GM21576 (cell line): ENCODE measurements at regions not wholly inside any gene's neighbourhood (a gene's known extent, or its start where the extent isn't known, plus 50 kb on each side); places are given as distances from the start of the nearest gene placed in this dataset.

Experiments used
- ATAC-seq: cut with Tn5 transposase; IDR thresholded peaks from one replicate; pipeline ENCODE4 v1.9.1; 2021; ENCODE audit warnings: mild to moderate bottlenecking, moderate library complexity; ENCODE audit not compliant: unreplicated experiment

GRCh38 chr12:125193376-125194152 lies 128.3 kb downstream of the AACS start:
- no peak for ATAC-seq

- ATAC-seq, result no peak
These were observed 129.0 kb downstream of the AACS start for GRCh38 chr12:125194163-125194773.

- ATAC-seq, result no peak
These were observed 129.8 kb downstream of the AACS start for GRCh38 chr12:125194987-125195386.

- no peak for ATAC-seq
These were observed 132.1 kb downstream of the AACS start for GRCh38 chr12:125197326-125197725.

GRCh38 chr12:125198652-125199051 lies 133.4 kb downstream of the AACS start:
- ATAC-seq, result no peak

- no peak for ATAC-seq
These were observed 135.9 kb downstream of the AACS start for GRCh38 chr12:125201090-125201489.

- ATAC-seq, result no peak
These were observed 136.7 kb downstream of the AACS start for GRCh38 chr12:125201940-125202339.

GRCh38 chr12:125202421-125202820 lies 137.2 kb downstream of the AACS start:
- ATAC-seq, result no peak

- ATAC-seq, result no peak
These were observed 138.0 kb downstream of the AACS start for GRCh38 chr12:125203145-125203765.

GRCh38 chr12:125205386-125205785 lies 140.2 kb downstream of the AACS start:
- ATAC-seq, result no peak

- ATAC-seq, result no peak
These were observed 141.5 kb downstream of the AACS start for GRCh38 chr12:125206711-125207110.

- ATAC-seq, result no peak
These were observed 143.1 kb downstream of the AACS start for GRCh38 chr12:125208334-125208733.

GRCh38 chr12:125208942-125209341 lies 143.7 kb downstream of the AACS start:
- ATAC-seq, result no peak

GRCh38 chr12:125210104-125210755 lies 145.0 kb downstream of the AACS start:
- ATAC-seq, result no peak

GRCh38 chr12:125211464-125211863 lies 146.2 kb downstream of the AACS start:
- no peak for ATAC-seq

GRCh38 chr12:125214289-125214688 lies 149.1 kb downstream of the AACS start:
- no peak for ATAC-seq

GRCh38 chr12:125216756-125217155 lies 151.5 kb downstream of the AACS start:
- ATAC-seq, result no peak

GRCh38 chr12:125217308-125217707 lies 152.1 kb downstream of the AACS start:
- ATAC-seq, result no peak

- ATAC-seq, result no peak
These were observed 153.7 kb downstream of the AACS start for GRCh38 chr12:125218952-125219351.

GRCh38 chr12:125220404-125221273 lies 155.4 kb downstream of the AACS start:
- ATAC-seq, result no peak

GRCh38 chr12:125221602-125222001 lies 156.4 kb downstream of the AACS start:
- no peak for ATAC-seq
